NCI-H82 treated with DMSO at 0.1 percent for 48 hours (cell line): ENCODE measurements at regions not wholly inside any gene's neighbourhood (a gene's known extent, or its start where the extent isn't known, plus 50 kb on each side); places are given as distances from the start of the nearest gene placed in this dataset.

Source experiments
- DNase-seq: peaks from one replicate; lab custom pipeline; 2025; ENCODE audit not compliant: unreplicated experiment; lab: John Stamatoyannopoulos, UW

GRCh38 chrX:124518885-124519284 is 172.5 kb downstream of the SH2D1A start:
- DNase-seq: no peak

- DNase-seq: no peak
Observed at GRCh38 chrX:124524852-124525251, 178.5 kb downstream of the SH2D1A start.

- no peak for DNase-seq
Observed at GRCh38 chrX:124529786-124530185, 183.4 kb downstream of the SH2D1A start.

- no peak for DNase-seq
Observed at GRCh38 chrX:124530803-124531202, 184.4 kb downstream of the SH2D1A start.

- DNase-seq: no peak
Observed at GRCh38 chrX:124534536-124534935, 188.2 kb downstream of the SH2D1A start.

- DNase-seq: no peak
Observed at GRCh38 chrX:124540474-124540873, 194.1 kb downstream of the SH2D1A start.

GRCh38 chrX:124548571-124548970 is 202.2 kb downstream of the SH2D1A start:
- no peak for DNase-seq

GRCh38 chrX:124555036-124555595 is 208.8 kb downstream of the SH2D1A start:
- DNase-seq: no peak

- no peak for DNase-seq
Observed at GRCh38 chrX:124557976-124558375, 211.6 kb downstream of the SH2D1A start.

GRCh38 chrX:124573468-124573867 is 227.1 kb downstream of the SH2D1A start:
- no peak for DNase-seq

- DNase-seq: no peak
Observed at GRCh38 chrX:124592744-124593143, 246.4 kb downstream of the SH2D1A start.

GRCh38 chrX:124594017-124594651 is 247.8 kb downstream of the SH2D1A start:
- no peak for DNase-seq

- DNase-seq: no peak
Observed at GRCh38 chrX:124605511-124605910, 259.1 kb downstream of the SH2D1A start.

GRCh38 chrX:124606724-124607123 is 260.4 kb downstream of the SH2D1A start:
- no peak for DNase-seq

- no peak for DNase-seq
Observed at GRCh38 chrX:124619710-124620109, 273.3 kb downstream of the SH2D1A start.

- DNase-seq: no peak
Observed at GRCh38 chrX:124634363-124634762, 288.0 kb downstream of the SH2D1A start.

- no peak for DNase-seq
Observed at GRCh38 chrX:124641737-124642491, 295.6 kb downstream of the SH2D1A start.

- DNase-seq: no peak
Observed at GRCh38 chrX:124646403-124646802, 300.0 kb downstream of the SH2D1A start.

GRCh38 chrX:124651031-124651430 is 304.7 kb downstream of the SH2D1A start:
- DNase-seq: no peak

GRCh38 chrX:124665621-124666400 is 319.4 kb downstream of the SH2D1A start:
- DNase-seq: no peak

- DNase-seq: no peak
Observed at GRCh38 chrX:124679199-124679598, 332.8 kb downstream of the SH2D1A start.

- no peak for DNase-seq
Observed at GRCh38 chrX:124680287-124680686, 333.9 kb downstream of the SH2D1A start.
